T follicular helper cell (primary cell): ENCODE measurements at regions not wholly inside any gene's neighbourhood (a gene's known extent, or its start where the extent isn't known, plus 50 kb on each side); places are given as distances from the start of the nearest gene placed in this dataset.

ENCODE experiments used
- DNase-seq: peaks from one replicate; pipeline ENCODE4 v3.0.0-alpha.2; 2020; ENCODE audit warnings: low read depth

DNA sequence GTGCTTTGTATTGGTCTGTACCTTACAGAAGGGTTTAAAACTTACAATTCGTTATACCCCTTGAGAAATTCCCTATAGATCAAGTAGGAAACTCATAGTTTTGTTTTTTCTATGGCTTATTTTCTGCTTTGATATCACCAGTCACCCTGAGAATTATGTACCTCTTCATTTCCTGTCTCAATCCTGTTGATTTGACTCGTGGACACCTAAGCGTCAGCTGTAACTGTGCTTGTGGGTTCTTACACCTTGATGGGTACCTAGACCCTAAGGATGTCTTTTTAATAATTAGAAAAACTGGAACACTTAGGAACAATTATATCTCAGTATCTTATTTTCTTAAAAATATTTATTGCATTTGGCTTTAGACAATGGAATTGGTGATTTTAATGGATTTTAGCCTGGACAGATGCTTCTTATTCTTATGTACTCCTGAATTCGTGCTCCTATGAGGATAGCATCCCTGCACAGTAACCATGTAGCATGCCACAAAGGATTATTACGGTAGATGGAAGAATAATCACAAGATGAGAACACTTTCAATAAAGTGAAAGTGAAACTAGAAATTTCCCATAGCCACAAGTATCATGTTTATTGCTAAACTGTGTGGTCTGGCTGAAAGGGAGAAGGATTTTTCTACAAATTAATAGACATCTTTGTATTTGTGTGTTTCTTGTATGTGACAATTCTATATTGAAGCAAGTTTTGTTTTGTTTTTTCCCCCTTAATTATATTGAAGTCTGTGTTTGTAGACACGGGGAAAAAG, 1920.3 kb upstream of the WWC1 start:
- DNase-seq = no peak

DNA sequence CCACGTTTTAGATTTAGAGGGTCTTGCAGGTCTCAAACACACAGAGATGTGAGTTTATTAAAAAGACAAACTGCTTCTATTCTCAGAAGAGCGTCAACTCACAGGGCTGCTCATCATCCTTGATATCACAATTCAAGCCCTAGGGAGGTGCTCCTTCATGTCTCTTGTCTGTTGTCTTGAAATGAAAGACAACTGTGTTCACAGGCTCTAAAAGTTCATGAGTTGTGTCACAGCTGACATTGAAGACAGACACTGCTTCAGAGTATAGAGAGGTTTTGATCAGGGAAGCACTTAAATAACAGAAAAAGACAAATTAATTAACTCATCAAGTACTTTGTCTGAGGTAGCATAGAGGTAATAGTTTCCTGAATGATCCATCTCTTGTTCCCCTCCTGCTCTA, 1917.6 kb upstream of the WWC1 start:
- DNase-seq = no peak

DNA sequence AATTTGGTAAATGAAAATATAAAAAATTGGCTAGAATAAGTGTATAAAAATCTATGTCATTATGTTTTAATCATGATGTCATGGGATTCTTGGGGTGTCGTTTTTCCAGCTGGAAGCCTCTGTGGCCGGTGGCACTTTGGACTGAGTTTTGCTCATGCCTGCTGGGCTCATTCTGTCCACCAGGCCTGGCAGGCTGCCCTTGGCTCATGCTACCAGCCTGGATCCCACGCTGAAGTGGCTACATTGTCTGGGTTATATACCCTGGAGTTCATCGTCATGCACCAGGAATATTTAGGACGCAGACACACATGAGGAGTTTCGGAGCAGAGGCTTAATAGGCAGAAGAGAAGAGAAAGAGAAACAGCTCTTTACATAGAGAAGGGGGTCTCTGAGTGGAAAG, 1913.7 kb upstream of the WWC1 start:
- DNase-seq = no peak

DNA sequence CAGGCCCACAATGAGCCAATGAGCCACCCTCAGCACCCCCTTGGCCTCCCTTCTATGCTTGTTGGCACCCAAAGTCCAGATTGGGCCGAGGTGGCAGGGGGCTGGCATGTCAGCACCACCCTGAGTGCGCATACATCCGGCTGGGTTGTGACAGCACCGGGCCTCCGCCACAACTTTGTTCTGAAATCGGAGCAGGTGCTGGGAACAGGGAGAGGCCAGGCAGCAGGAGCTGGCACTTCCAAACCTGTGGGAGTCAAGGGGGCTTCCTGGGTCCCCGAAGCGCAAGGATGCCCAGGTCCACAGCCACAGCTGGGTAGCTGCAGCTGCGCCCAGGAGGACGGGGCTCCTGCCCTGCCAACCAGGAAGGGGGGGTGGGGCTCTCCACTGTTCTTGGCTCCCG, 1911.9 kb upstream of the WWC1 start:
- no peak for DNase-seq

DNA sequence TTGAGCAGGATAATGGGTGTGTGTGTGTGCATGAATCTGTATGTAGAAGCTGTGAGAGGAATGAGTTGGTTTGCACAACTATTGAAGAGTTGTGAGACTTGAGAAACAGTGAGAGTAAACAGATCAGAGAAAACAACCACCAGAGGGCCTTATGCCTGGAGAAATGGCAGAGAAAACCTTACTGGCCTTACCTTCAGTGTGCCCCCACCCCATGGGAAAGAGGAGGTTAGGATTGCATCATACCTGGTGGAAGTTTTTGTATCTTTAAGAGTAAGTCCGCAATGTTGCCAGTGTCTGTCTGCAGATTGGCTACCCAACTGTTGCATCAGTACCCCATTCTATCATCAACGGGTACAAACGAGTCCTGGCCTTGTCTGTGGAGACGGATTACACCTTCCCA, 1909.4 kb upstream of the WWC1 start:
- no peak for DNase-seq

DNA sequence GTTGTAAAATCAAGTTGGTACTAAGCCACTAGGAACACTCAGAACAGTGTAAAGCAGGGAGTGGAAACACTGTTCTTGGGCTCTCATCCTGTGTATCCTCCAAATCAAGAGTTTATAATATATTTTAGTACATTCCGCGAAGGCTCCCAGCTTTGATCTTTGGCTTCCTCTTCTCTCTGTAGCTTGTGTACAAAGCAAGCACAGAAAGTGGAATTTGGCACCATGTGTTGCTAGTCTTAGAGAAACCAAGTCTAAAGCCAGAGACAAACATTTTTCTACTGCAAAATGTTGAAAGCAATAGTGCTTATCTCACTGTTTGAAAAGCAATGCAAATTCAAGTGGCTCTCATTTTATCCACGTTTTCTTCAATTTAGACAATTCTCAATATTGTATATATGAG, 1893.3 kb upstream of the WWC1 start:
- DNase-seq = no peak

DNA sequence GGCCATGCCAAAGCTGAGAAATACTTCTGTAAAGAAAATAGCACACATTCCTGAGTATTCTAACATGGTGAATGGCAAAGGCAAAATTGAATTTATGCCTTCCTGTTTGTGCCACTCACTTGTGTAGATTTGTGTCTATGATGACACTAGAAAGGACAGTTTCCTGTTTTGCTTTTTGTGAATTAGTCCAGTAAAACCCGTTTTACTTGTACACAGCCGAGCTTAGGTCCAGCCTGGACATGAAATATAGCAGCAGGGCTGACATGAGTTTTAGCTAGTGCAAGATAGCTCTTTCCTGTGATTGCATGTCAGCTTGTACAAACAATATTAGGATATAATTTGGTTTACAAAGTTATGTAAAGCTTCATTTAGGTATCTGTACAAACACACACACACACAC, 1891.7 kb upstream of the WWC1 start:
- DNase-seq = no peak

DNA sequence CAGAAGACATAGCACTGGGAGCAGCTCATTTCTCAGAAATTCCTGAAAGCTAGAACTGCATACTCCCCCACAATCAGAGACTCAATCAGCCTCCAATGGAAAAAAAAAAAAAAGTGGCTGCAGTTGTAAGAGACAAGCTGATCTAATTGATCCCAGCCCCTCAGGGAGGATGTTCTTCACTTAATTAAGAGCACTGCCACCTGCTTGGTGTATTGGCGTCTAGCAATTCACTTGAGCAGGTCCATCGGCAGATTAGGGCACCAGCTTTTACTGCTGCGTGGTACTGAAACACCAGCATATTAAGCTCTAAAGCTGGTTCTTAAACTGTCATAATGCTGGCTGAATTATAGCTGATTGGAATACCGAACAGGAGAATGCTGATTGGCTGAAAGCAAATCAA, 1890.1 kb upstream of the WWC1 start:
- no peak for DNase-seq

DNA sequence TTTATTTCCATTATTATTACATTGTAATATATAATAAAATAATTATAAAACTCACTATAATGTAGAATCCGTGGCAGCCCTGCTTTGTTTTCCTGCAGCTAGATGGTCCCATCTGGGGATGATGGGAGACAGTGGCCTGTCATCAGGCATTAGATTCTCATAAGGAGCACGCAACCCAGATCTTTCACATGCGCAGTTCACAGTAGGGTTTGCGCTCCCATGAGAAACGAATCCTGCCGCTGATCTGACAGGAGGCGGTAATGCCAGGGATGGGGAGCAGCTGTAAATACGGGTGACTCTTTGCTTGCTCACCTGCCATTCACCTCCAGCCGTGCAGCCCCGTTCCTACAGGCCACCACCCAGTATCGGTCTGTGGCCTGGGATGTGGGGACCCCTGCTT, 1879.3 kb upstream of the WWC1 start:
- DNase-seq = no peak

DNA sequence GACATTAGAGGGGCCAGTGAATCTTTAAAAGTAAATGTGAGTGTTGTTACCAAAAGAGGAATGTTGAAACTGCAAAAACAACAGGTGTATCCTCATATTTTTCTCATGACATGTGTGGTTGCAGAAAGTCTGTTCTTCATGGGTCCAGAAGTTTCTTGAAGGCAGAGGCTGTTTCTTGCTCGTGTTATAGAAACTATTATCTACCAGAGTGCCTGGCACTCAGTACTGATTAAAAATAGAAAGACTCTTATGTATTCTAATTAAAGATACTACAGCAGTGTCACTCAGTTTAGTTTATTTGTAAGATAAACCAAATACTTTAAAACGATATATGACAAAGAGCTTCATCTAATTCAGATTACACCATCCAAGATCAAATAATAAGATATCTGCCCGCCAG, 1864.2 kb upstream of the WWC1 start:
- DNase-seq = no peak

DNA sequence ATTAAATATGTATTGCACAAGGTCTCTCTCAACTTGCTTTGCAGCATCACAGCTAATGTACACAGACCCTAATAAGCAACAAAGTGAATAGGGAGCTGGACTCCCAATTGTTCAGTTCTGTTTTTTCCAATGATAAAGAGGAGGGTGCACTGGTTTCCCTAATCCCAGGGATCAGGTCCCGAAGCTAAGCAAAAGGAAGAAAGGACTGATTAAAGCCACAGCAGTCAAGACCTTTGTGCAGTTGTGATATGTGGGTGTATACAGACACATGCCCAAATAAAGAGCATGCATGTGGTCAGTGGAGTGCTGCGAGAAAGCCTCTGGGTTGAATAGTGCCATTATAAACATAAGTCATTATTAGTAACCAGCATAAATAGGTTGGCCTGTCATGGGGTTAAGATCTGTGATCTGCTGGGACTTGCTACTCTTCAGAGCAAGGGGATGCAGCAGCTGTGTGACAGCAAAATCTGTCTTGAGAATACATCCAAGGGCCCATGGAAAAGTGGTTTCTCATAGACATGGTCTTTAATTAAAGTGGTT, 1863.1 kb upstream of the WWC1 start:
- DNase-seq = no peak

DNA sequence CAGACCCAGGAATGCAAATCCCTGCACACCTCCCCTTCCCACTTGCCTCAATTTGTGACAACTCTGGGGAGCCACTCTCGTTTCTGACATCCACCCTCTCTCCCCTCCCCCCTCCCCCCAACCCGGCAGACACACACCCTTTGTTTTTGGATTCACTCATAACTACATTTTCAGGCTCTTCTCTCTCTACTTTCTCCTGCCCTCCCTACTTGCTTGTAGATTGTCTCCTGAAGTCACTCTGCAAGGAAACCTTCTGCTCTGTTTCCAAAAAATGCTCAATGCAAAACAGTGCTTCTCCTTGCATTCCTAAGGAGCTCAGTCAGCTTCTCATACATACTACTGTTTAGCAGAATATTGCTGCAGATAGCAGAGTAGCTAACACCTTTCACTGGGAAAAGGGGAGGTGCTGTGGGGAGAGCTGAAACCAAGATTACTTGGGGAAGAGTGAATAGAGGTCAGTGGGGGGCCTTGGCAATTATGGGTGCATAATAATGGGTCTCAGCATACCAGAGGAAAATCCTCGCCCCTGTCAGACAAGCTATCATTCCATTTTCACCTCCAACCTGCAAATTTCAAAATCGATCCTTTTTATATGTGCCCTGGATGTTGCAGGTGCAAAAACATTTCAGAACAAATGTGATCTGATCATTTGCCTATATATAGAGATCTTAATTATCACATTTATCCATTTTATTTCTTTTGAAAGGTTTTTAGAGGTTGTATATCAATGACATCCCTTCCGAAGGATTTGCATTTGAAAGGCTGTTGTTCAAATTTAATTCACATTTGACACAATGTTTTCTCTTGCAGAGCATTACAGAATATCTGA, 1860.7 kb upstream of the WWC1 start:
- DNase-seq = no peak

DNA sequence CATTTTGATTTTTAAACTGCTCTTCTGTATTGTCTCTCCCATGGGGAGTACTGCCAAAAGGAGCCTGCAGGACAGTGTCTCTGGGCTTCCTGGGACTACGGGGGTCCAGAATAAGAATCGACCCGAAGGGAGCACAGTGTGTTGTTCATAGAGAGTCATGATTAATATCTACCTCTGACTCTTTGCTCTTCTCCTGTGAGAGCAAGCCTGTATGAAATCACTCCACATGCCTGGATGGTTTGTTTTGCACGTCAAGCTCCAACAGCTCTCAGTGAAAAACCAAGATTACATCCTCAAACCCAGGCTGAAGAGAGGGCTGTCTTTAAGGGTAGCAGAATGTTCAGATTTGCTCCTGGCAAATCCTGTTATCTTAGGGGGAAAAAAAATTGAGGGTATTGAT, 1860.0 kb upstream of the WWC1 start:
- no peak for DNase-seq

DNA sequence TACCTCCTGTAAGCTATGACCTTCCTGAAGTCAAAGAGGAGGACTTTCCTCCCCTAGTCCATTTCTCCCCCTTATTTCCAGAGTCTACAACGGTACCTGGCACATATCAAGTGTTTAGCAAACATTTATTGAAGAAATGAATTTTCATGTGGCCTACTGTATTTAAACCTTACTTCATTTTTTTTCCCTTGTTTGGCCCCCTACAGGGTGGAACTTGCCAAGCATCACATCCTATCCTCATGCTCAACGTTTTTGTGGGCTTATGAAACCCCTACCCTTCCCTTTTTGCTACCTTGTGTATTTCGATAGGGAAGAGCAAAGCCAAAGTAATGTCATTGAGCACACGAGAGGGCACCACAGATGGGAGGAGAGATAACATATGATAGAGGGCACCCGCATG, 1857.8 kb upstream of the WWC1 start:
- no peak for DNase-seq

DNA sequence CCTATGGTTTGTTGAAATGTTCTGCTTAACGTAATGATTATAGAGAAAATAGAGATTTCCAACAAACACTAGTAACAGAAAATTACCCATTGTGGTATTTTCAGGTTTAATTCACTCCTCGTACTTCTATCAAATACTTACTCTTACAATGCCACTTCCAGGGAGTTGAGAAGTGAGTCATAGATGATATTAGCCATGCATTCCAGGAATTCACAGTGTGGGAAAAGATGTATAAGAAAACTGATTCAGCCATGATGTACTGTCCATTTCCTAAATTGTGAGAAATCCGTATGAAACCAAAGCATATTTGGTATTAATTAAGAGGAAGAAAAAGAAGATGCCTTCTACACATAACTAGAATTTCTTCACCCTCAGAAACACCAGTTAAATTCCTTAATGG, 1854.6 kb upstream of the WWC1 start:
- DNase-seq = no peak

DNA sequence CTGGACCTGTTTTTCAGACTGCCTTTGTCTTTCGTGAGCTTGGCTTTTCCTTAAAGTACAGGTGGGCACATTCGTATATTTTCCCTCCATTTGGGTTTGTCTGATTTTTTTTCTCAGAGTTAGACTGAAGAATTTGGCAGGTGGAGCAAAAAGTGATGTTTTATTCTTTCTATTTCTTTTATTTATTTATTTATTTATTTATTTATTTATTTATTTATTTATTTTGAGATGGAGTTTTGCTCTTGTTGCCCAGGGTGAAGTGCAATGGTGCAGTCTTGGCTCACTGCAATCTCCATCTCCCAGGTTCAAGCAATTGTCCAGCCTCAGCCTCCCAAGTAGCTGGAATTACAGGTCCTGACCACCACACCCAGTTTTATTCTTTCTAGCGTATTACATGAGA, 1805.1 kb upstream of the WWC1 start:
- DNase-seq = no peak

DNA sequence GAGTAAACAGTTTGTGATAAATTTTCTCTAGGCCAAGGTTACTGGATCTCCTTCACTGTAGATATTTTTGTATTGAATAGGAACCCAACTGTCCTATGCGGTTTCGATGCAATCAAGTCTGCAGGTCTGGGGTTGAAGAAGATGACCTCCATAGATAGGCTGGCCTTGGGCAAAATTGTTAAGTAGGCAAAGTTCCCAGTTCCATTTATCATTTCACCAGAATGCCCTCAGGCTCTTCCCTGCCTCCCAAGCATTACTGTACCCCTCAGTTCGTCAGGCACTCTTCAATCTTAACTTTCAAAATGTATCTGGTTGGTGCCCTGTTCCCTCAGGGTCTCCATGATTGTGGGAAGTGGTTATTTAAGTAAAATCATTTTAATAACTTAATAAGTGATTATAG, 1802.9 kb upstream of the WWC1 start:
- no peak for DNase-seq

DNA sequence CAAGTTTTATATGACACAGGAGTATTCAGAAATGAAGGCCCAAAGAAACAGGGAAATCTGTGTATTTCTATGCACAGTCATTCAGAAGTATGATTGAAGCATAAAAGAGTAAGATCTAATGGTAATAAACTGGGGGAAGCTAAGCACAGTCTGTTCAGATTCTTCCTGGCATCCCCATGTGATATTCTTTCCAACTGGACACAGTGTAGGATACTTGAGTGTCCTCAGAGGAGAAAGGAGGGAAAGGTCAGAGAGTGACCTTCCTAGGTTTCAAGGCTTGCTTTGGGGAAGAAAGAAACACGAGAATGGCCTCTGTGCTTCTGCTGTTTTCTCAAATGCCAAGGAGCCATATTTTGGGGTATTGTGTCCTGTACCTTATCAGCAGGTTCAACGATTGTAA, 1798.4 kb upstream of the WWC1 start:
- no peak for DNase-seq

DNA sequence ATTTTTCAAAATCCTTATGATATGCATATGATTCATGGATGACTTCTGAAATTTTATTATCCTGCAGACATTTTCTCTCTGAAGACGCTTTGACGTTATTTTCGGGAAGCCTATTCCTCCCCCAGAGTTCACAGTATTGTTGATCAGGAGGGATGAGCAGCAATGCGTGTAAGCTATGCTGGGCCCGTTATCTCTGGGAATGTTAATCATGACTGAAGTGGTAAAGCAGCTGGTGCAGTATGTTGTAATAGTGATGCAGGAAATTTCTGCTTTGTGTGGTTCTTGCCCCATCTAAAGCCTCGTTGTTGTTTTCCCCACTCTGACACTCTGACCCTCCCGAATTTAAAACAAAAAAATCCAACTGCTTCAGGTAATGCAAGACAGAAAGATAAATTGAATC, 1797.8 kb upstream of the WWC1 start:
- no peak for DNase-seq

DNA sequence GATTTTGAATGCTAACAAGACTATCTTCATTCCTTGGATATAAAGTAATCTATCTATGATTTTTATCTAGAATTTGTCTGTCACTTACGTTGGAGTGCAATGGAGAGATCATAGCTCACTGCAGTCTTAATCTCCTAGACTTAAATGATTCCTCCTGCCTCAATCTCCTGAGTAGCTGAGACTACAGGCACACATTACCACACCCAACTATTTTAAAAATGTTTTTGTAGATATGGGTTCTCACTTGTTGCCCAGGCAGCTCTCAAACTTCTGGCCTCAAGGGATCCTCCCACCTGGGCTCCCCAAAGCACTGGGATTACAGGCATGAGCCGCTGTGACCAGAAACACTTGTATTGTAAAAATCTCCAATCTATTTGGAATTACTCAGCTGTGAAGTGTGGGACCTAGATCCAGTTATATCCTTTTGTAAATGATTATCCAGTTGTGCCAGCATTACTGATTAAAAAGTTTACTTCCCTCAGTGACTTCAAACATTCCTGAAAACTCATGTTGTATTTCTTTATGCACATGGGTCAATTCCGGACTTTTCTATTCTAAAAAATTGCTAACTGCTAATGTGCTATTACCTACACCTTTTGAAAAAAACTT, 1793.8 kb upstream of the WWC1 start:
- DNase-seq = no peak

DNA sequence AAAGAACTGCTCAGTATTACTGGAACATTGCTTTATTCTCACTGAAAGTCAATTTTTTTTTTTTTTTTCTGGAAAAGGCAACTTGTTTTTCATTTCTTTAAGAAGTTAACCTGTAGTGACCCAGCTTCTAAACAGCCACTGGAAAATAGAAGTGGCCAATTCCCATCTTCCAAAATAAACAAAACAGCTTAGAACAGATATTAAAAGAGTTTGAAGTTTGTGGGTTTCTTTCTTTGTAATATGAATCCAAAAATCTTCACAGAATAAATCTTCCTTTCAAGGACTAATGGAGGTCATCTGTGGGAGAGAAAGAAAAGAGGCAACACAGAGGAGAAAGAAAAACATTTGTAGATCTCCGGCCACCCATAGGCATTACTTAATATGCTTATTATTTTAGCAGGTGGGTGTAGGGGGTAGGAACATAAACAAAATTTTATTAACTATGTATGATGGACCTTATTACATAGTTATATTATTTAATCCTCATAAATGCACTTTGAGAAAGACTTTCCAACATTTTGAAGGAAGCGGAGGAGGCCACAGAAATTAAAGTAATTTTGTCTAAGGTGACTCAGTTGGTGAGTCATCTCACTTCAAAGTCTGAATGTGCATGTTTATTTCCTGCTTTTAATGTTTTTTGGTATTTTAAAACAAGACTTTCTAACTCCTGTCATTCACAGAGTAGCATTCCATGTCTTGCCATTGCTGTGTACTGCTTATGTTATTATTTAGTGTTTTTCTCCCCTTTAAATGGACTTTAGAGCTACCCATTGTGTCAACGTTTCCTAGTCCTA, 1791.8 kb upstream of the WWC1 start:
- no peak for DNase-seq

DNA sequence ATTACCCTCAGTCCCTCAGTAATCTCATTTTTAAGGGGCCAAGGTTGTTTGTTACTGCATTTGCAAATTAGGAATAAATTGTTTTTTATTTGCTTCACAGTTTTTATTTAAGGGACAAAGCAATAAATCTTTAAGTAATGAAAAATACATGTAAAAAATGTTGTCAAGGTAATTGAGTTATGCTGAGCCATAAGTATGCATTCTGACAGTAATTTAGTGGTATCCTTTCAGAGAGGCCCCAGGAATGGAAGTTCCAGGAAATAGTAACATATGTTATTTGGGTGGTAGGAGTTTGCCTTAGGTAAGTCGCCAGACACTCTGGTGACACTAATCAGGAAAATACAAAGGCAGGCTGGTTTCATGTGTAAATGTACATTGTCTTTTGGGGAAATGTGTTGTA, 1787.9 kb upstream of the WWC1 start:
- no peak for DNase-seq
